IgD-negative memory B cell (primary cell): ENCODE measurements at regions not wholly inside any gene's neighbourhood (a gene's known extent, or its start where the extent isn't known, plus 50 kb on each side); places are given as distances from the start of the nearest gene placed in this dataset.

Experiments used
- H3K27ac Mint-ChIP-seq, 3 donors: one replicate each; pipeline ENCODE4 v1.8.0; 2020 to 2022; ENCODE audit warnings: mild to moderate bottlenecking in 3 of 3, mixed read lengths in 3 of 3, moderate library complexity in 1 of 3
- H3K27me3 Mint-ChIP-seq: one replicate; pipeline ENCODE4 v1.8.0; 2021; ENCODE audit warnings: mixed read lengths
- H3K36me3 Mint-ChIP-seq: one replicate; pipeline ENCODE4 v1.8.0; 2020; ENCODE audit warnings: mild to moderate bottlenecking, mixed read lengths
- H3K4me1 Mint-ChIP-seq, 3 donors: one replicate each; pipeline ENCODE4 v1.8.0; 2020 to 2022; ENCODE audit warnings: mixed read lengths in 3 of 3, mild to moderate bottlenecking in 1 of 3
- H3K4me3 Mint-ChIP-seq, 4 donors: one replicate each; pipeline ENCODE4 v1.8.0; 2020 to 2022; ENCODE audit warnings: mild to moderate bottlenecking in 4 of 4, mixed read lengths in 4 of 4, moderate library complexity in 3 of 4
- H3K9me3 Mint-ChIP-seq, 3 donors: one replicate each; pipeline ENCODE4 v1.8.0; 2020 to 2021; ENCODE audit warnings: mixed read lengths in 3 of 3, mild to moderate bottlenecking in 1 of 3

DNA sequence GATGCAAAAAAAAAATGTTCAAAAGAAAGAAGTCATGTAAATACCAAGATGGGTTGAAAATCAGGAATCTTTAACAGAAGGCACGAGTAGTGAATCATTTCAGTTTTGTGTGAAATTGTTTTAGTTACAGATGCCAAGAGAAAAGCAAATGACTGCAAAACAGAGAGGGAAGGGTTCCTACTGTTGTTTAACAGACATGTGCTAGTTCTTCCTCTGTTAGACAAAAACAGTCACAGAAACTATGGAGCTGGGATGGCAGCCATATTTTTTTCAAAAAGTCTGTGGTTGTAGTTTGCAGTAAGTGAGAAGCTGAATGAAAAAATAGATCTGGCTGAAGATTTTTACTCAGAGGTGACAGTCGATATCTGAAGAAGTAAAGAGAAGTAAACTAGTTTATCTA, 511.9 kb downstream of the ZIC1 start:
- Mint-ChIP-seq H3K4me3 (no peak overlapping the region), H3K9me3 (peaks cover 0 to 4% (median 3%) of the 10 kb centered on the region in 3 donors), H3K4me1 (no peaks in the 10 kb centered on the region), H3K27ac (no peak overlapping the region), H3K36me3 (no peaks in the 10 kb centered on the region), H3K27me3 (no peaks in the 10 kb centered on the region)

DNA sequence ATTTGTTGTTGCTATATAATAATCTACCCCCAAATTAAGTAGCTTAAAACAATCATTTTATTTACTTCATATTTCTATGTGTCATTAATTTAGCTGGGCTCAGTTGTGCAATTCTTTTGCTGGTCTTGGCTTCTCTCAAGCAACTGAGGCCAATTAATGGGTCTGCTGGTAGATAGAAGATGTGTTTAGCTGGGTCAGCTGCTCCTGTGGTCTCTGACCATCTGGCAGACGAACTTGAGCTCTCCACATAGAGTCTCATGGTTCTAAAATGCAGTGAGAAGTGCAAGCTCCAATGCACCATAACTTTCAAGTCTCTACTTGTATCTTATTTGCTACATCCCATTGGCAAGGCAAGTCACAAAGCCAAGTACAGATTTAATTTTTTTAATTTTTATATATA, 515.6 kb downstream of the ZIC1 start:
- Mint-ChIP-seq H3K27me3 (no peaks in the 10 kb centered on the region), H3K27ac (no peak overlapping the region), H3K4me1 (no peaks in the 10 kb centered on the region), H3K9me3 (peaks cover 0 to 4% (median 2%) of the 10 kb centered on the region in 3 donors), H3K36me3 (no peaks in the 10 kb centered on the region), H3K4me3 (no peak overlapping the region)

DNA sequence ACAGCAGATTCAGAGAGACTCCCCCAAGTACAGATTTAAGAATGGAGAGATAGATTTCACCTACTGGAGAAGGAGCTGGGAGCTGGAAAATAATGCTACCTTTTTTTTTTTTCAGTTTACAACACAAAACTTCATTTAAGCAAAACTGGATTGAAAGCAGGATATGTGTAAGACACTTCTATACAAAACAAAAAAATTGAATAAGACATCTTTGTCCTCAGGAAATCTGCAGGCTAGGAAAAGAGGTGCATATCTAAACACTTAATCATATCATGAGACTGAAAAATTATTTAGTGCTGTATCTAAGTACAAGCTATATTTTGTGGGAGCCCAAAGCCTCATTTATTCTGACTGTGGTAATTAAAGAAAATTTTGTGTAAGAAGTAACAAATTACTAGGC, 516.1 kb downstream of the ZIC1 start:
- Mint-ChIP-seq H3K4me1 (no peaks in the 10 kb centered on the region), H3K9me3 (peaks cover 0 to 4% (median 2%) of the 10 kb centered on the region in 3 donors), H3K27ac (no peak overlapping the region), H3K4me3 (no peak overlapping the region), H3K27me3 (no peaks in the 10 kb centered on the region), H3K36me3 (no peaks in the 10 kb centered on the region)

DNA sequence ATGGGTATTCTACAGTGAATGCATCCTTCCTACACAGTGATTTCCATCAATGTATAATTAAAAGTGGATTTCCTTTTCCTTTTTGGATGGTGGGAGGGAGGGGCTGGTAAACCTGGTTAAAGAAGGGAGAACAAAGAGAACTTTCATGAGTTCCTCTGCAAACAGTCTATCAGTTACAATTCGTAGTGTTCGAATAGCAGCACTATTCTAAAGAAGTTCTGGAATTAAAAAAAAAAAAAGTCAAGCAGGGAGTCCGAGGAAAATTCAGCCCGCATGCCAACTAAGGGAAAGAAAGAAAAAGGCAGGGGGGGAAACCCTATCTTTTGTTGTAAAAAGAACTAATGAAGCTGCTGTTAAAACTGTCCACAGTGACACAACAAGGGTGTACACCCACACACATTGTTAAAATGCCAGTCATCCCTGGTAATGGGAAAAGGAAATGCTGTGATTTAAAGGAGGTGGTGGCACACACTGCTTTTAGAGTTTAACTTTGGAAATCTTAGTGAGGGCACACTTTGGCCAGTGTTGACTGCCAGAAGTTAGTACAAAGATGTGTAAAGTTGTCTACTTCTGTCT, 521.2 kb downstream of the ZIC1 start:
- H3K27ac Mint-ChIP-seq, result no peak overlapping the region
- no peak overlapping the region for H3K4me3 Mint-ChIP-seq
- H3K9me3 Mint-ChIP-seq, result peaks cover 0 to 3% (median 1%) of the 10 kb centered on the region in 3 donors
- no peaks in the 10 kb centered on the region for H3K36me3 Mint-ChIP-seq
- H3K27me3 Mint-ChIP-seq, result no peaks in the 10 kb centered on the region
- H3K4me1 Mint-ChIP-seq, result no peaks in the 10 kb centered on the region

DNA sequence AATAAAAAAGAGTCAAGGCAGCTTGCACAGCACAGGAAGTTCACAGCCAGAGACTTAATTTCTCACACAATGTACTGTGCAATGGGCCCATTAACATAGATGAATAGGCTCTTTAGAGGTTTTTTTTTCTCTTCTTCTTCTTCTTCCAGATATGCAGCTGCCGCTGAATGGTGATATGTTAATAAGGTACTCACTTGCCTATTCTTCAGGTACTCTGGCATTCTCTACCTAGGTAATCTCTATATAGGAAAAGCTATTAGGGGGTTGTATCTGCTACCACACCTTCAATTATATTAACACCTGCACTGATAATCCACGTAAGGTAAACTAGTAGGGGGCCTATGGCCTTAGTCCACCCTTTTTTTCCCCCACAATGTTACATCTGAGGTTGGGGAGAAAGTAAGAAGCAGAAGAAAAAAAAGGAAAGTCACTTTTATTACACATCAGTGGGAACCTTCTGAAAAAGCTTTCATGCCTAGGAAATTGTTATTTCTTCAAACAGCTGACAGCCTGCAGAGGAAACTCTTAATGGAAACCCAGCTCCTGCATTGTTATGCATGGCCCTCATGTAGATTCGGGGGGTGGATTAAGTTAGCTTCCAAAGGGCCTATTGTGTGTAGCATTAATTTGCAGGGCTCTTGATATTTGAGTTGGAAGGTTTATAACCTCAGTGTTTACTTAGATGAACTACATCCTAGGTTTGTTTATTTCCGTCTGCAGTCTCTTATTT, 525.5 kb downstream of the ZIC1 start:
- Mint-ChIP-seq H3K36me3 (no peaks in the 10 kb centered on the region), H3K9me3 (peaks cover 0 to 3% (median 3%) of the 10 kb centered on the region in 3 donors), H3K27me3 (no peaks in the 10 kb centered on the region), H3K4me1 (no peaks in the 10 kb centered on the region), H3K27ac (no peak overlapping the region), H3K4me3 (no peak overlapping the region)

DNA sequence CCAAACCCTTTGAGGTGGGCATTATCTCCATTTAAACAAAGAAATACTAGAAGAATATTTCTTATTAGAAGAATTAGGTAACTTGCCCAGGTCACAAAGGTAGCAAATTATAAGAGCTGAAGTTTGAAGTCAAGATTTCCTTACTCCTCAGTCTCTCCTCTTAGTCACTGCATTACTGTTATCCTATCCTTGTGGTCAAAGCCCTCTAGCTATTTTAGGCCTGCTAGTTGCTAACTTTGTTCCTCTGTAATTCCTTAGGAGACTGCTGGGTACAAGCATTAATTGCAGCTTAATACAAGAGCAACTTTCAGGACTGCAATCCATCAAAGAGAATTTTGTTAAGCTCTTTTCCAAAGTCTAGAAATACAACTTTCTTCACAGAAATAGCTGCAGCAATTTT, 528.2 kb downstream of the ZIC1 start:
- H3K27ac Mint-ChIP-seq, result no peak overlapping the region
- H3K9me3 Mint-ChIP-seq, result peaks cover 0 to 3% (median 3%) of the 10 kb centered on the region in 3 donors
- no peaks in the 10 kb centered on the region for H3K27me3 Mint-ChIP-seq

DNA sequence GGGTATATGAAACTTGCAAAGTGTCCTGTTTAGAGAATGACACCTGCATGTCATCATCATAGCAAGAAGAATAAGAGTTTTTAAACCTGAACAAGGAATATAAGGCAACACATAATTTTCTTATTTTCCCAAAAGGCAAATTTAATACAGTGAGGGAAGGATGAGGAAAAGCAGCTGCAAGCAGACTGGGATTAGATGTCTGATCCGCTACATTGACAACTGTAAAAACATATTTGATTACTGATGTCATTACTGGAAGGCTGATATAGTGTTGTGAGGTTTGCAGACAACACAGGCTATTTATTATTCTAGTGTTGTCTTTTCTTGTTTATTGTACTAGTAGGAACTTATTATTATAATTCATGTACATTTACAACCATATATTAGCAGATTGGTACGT, 528.7 kb downstream of the ZIC1 start:
- Mint-ChIP-seq H3K36me3 (no peaks in the 10 kb centered on the region), H3K4me1 (no peaks in the 10 kb centered on the region)

More for the DNA sequence above, 528.2 kb downstream of the ZIC1 start:
- no peaks in the 10 kb centered on the region for H3K36me3 Mint-ChIP-seq
- H3K4me1 Mint-ChIP-seq, result no peaks in the 10 kb centered on the region
- no peak overlapping the region for H3K4me3 Mint-ChIP-seq

DNA sequence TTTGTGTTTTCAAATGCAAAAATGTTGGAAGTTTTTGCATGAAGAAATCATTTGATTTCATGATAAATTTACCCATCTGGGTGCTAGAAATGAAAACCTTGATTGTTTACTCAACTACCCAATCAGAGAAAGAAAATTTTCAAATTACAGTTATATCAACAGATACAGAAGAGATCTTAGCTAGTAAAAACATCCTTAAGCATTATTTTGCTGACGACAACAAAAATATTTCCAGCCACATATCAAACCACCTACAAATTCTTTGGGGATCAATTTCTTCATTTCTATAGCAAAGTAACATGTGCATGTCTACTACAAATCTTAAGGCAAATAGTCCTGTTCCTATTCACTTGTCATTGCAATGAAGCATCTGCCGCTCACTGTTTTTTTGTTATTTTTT, 530.3 kb downstream of the ZIC1 start:
- no peaks in the 10 kb centered on the region for H3K27me3 Mint-ChIP-seq
- H3K27ac Mint-ChIP-seq, result peak overlapping the region in 1 of 3 donors; percentile 9
- no peaks in the 10 kb centered on the region for H3K36me3 Mint-ChIP-seq
- H3K4me3 Mint-ChIP-seq, result no peak overlapping the region
- no peaks in the 10 kb centered on the region for H3K4me1 Mint-ChIP-seq
- H3K9me3 Mint-ChIP-seq, result peaks cover 0 to 3% (median 2%) of the 10 kb centered on the region in 3 donors

More for the DNA sequence above, 528.7 kb downstream of the ZIC1 start:
- H3K4me3 Mint-ChIP-seq, result no peak overlapping the region
- H3K27ac Mint-ChIP-seq, result no peak overlapping the region
- no peaks in the 10 kb centered on the region for H3K27me3 Mint-ChIP-seq
- peaks cover 0 to 3% (median 2%) of the 10 kb centered on the region in 3 donors for H3K9me3 Mint-ChIP-seq

DNA sequence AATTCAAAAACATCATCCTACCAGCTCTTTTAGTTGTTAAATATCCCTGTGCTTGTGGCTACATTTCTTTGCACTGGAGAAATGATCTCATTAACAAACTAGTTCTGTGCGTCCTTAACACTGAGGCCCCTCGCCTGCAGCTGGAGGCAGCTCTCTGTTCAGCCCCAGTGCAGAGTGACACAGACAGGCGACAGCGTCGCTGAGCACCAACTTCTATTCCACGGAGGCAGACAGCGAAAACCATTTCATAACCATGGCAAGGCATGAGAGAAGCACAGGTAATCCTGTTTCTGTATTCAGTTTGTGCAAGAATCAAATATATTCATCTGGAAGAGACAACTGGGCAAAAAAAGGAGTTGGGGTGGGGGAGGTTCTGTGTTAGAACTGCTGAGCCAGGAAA, 530.7 kb downstream of the ZIC1 start:
- H3K36me3 Mint-ChIP-seq, result no peaks in the 10 kb centered on the region
- H3K27ac Mint-ChIP-seq, result peak overlapping the region in 1 of 3 donors; percentile 9
- H3K27me3 Mint-ChIP-seq, result no peaks in the 10 kb centered on the region
- H3K4me1 Mint-ChIP-seq, result no peaks in the 10 kb centered on the region
- peaks cover 0 to 3% (median 2%) of the 10 kb centered on the region in 3 donors for H3K9me3 Mint-ChIP-seq
- no peak overlapping the region for H3K4me3 Mint-ChIP-seq

DNA sequence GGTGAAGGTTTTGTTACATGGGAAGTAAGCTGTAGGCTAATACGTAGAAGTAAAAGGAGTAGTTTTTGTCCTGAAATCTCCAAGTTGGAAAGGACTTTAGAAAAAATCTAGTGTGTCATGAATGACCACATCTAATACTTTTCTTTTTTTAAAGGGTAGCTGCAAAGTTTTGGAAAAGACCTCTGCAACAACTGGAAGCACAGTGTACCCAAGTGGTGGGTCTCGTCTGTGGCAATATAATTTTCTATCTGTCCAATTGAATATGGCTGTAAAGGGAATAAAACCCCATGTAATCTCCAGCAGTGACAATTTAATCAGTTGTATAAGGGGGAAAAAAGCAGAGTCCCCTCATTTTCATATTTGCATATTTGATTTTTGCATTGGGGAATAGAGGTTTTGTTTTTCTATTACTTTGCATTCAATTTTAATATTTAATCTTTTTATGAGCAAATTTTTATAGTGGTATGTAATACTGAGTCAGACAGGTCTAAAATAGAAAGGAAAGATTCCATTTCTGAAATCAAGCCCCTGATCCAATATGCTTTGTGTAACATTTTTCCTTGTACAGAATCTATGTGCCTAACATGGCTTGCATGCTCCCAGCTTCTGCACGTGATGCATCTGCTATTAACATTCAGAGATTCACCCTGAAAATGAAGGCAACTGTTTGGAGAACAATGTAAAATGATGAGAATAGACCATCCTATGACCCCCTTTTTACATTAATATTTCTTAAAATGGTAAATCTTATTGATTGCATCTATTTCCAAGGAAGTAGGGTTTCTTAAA, 531.4 kb downstream of the ZIC1 start:
- H3K4me3 Mint-ChIP-seq, result no peak overlapping the region
- H3K4me1 Mint-ChIP-seq, result no peaks in the 10 kb centered on the region
- no peaks in the 10 kb centered on the region for H3K36me3 Mint-ChIP-seq

DNA sequence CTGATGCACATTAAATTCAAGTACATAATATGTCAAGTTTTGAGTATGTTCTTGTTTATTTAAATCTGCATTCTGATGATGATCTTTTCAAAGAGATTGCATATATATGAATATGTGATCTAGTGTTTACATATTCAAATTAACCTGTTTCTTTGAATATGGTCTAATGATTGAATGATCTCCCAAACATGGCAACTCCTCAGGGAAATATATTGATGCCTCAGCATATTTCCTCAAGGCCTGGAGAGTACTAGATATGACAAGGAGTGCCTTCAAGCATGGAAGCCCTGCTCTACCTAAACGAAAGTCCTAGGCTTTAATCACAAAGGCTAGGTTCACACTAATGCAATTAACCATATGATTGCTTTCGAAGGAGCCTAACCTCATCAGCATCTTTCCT, 532.8 kb downstream of the ZIC1 start:
- Mint-ChIP-seq H3K36me3 (no peaks in the 10 kb centered on the region), H3K9me3 (peaks cover 0 to 2% (median 0%) of the 10 kb centered on the region in 3 donors), H3K27me3 (no peaks in the 10 kb centered on the region), H3K4me1 (peaks cover 0 to 1% (median 0%) of the 10 kb centered on the region in 3 donors), H3K4me3 (no peak overlapping the region), H3K27ac (no peak overlapping the region)

More for the DNA sequence above, 531.4 kb downstream of the ZIC1 start:
- Mint-ChIP-seq H3K27me3 (no peaks in the 10 kb centered on the region), H3K27ac (no peak overlapping the region), H3K9me3 (peaks cover 0 to 3% (median 2%) of the 10 kb centered on the region in 3 donors)

DNA sequence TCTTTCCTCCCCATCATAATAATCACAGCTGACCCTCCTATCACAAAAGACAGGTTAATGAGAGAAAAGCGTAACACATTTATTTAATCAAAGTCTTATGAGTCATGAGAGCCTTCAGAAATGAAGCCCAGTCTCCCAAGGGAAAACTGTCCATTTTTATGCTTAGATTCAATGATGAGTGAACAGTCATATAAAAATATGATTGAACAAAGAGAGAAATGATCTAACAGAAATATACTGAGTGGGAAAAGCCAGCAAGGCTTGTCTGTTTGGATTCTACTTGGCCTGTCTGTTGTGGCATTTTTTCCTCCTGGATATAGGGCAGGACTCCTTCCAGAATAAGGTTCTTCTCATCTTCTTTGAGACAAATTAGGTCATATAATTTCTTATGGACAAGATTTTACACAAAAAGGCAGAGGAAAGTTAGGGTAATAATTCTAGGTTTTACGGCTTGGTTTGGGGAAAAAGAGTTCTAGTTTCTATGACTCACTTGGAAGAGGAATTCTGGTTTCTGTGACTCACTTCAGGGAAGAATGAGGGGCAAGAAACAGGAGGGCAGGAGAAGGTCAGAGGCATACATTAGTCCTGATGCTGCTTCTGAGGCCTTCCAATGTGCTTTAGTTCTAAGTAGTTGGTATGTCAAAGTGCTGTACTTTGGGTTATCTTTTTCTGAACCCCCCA, 534.2 kb downstream of the ZIC1 start:
- H3K27me3 Mint-ChIP-seq, result no peaks in the 10 kb centered on the region
- peaks cover 0 to 1% (median 0%) of the 10 kb centered on the region in 3 donors for H3K4me1 Mint-ChIP-seq
- H3K27ac Mint-ChIP-seq, result no peak overlapping the region
- no peaks in the 10 kb centered on the region for H3K36me3 Mint-ChIP-seq
- H3K9me3 Mint-ChIP-seq, result peaks cover 0 to 2% (median 0%) of the 10 kb centered on the region in 3 donors
- no peak overlapping the region for H3K4me3 Mint-ChIP-seq

DNA sequence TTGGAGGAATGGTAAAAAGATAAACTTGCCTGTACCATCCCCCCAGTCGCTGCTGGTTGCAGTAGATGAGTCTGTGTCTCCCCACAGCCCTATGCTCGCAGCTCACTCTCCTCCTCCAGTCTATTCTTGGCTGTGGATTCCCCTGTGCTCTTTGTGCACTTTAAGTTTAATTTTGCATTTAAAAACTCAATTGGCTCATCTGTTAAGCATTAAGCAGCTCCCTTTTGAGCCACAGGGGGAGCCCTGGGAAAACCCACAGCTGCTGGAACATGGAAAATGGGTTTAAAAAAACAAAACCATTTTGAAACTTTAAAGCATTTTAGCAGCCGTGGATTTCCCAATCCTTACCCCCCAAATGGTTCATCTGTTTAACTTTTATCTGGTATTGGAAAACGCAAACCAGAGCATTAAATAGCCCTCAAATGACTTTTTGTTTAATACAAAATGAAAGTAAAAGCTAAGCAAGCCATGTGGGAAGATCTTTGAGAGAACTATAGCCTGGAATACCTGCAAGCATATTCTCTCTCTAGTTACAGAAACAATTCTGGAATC, 536.9 kb downstream of the ZIC1 start:
- Mint-ChIP-seq H3K4me3 (peak overlapping the region in 1 of 4 donors; percentile 45), H3K36me3 (no peaks in the 10 kb centered on the region), H3K27me3 (no peaks in the 10 kb centered on the region), H3K9me3 (no peaks in the 10 kb centered on the region), H3K4me1 (peaks cover 0 to 1% (median 0%) of the 10 kb centered on the region in 3 donors), H3K27ac (no peak overlapping the region)

DNA sequence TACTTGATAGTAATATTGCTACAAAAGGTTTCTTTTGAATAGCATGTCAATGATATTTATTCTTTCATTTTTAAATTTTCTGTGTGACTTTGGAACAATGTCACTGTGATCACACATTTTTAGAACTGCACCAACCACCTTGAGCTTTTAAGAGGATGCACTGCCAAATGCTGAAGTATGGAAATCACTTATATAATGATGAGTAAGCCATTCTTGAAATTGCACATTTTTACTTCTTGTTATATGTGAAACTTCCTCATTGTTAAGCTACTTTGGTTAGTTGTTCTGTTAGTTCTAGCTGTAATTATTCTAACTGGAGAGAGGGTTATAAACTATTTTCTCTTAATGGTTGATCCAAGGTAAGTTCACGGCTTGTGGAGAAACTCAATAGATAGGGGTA, 547.5 kb downstream of the ZIC1 start:
- no peak overlapping the region for H3K27ac Mint-ChIP-seq
- H3K4me3 Mint-ChIP-seq, result no peak overlapping the region
- peaks cover 2% of the 10 kb centered on the region for H3K36me3 Mint-ChIP-seq
- H3K4me1 Mint-ChIP-seq, result no peaks in the 10 kb centered on the region
- H3K27me3 Mint-ChIP-seq, result no peaks in the 10 kb centered on the region
- H3K9me3 Mint-ChIP-seq, result peaks cover 0 to 14% (median 2%) of the 10 kb centered on the region in 3 donors
